Chondrocyte (in vitro differentiated cells): ENCODE measurements at regions not wholly inside any gene's neighbourhood (a gene's known extent, or its start where the extent isn't known, plus 50 kb on each side); places are given as distances from the start of the nearest gene placed in this dataset.

ENCODE experiments used
- DNase-seq: peaks from one replicate; pipeline ENCODE4 v3.0.0; 2021; ENCODE audit warnings: mixed read lengths, low spot score
- H3K27ac Mint-ChIP-seq: one replicate; pipeline ENCODE4 v1.8.0; 2021; ENCODE audit warnings: mild to moderate bottlenecking, moderate library complexity, mixed read lengths; ENCODE audit not compliant: unreplicated experiment
- H3K27me3 Mint-ChIP-seq: 2 replicates; pipeline ENCODE4 v1.8.0; 2021; ENCODE audit warnings: low read depth, mixed read lengths
- H3K36me3 Mint-ChIP-seq: 2 replicates; pipeline ENCODE4 v1.8.0; 2021; ENCODE audit warnings: low read depth, mixed read lengths
- H3K4me1 Mint-ChIP-seq: 2 replicates; pipeline ENCODE4 v1.8.0; 2021; ENCODE audit warnings: low read depth, mild to moderate bottlenecking, mixed read lengths
- H3K4me3 Mint-ChIP-seq: one replicate; pipeline ENCODE4 v1.8.0; 2021; ENCODE audit warnings: mild to moderate bottlenecking, moderate library complexity, mixed read lengths; ENCODE audit not compliant: unreplicated experiment
- H3K9me3 Mint-ChIP-seq: 2 replicates; pipeline ENCODE4 v1.8.0; 2021; ENCODE audit warnings: low read depth, mixed read lengths
- TF ChIP-seq, protein P1 (sequence below): fragments of 200-600 bp; sonication (generic); IDR thresholded peaks from 2 replicates; pipeline ENCODE4 v1.5.0; 2021; ENCODE audit warnings: antibody characterized with exemption, mild to moderate bottlenecking, moderate library complexity

DNA sequence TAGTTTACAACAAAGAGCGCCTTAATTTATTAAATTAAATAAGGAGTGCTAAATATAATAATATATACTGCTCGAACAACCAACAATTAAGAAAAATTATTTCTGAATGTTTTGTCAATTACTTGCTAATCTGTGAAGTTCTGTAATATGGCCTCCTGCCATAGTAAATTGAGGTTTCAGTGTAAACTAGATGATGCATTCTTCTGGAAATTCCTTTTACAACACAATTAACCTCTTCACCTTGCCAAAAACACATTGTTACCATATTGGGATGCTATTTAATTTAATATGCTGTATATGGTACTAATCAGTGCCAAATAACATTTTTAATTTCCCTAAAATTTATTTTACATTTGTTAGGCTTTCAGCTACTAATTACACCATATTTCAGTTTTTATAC, 808.4 kb upstream of the CITED2 start:
- Mint-ChIP-seq H3K36me3 (peaks cover 2% of the 10 kb centered on the region), H3K4me3 (no peak overlapping the region), H3K9me3 (peaks cover 20% of the 10 kb centered on the region), H3K27ac (no peak overlapping the region), H3K4me1 (peaks cover 30% of the 10 kb centered on the region), H3K27me3 (no peaks in the 10 kb centered on the region)
- DNase-seq, result no peak
- TF ChIP-seq, protein P1, sequence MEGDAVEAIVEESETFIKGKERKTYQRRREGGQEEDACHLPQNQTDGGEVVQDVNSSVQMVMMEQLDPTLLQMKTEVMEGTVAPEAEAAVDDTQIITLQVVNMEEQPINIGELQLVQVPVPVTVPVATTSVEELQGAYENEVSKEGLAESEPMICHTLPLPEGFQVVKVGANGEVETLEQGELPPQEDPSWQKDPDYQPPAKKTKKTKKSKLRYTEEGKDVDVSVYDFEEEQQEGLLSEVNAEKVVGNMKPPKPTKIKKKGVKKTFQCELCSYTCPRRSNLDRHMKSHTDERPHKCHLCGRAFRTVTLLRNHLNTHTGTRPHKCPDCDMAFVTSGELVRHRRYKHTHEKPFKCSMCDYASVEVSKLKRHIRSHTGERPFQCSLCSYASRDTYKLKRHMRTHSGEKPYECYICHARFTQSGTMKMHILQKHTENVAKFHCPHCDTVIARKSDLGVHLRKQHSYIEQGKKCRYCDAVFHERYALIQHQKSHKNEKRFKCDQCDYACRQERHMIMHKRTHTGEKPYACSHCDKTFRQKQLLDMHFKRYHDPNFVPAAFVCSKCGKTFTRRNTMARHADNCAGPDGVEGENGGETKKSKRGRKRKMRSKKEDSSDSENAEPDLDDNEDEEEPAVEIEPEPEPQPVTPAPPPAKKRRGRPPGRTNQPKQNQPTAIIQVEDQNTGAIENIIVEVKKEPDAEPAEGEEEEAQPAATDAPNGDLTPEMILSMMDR, result no peak

DNA sequence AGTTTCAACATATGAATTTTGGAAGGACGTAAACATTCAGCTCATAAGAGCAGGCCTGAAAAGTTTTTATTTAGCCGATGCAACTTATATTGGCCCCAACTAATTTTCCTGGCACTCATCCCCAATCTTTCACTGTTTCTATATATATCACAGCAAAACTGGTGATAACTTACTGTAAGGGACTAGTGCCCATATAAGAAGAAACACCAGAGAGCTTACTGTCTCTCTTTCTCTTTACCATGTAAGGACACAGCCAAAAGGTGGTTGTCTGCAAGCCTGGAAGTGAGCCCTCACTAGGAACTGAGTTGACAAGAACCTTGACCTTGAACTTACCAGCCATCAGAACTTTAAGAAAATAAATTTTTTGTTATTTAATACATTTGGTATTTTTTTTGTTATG, 807.4 kb upstream of the CITED2 start:
- Mint-ChIP-seq H3K9me3 (peaks cover 12% of the 10 kb centered on the region), H3K4me1 (peaks cover 28% of the 10 kb centered on the region), H3K27me3 (no peaks in the 10 kb centered on the region), H3K27ac (no peak overlapping the region), H3K4me3 (no peak overlapping the region), H3K36me3 (no peaks in the 10 kb centered on the region)
- no peak for DNase-seq
- TF ChIP-seq, protein P1, result no peak

DNA sequence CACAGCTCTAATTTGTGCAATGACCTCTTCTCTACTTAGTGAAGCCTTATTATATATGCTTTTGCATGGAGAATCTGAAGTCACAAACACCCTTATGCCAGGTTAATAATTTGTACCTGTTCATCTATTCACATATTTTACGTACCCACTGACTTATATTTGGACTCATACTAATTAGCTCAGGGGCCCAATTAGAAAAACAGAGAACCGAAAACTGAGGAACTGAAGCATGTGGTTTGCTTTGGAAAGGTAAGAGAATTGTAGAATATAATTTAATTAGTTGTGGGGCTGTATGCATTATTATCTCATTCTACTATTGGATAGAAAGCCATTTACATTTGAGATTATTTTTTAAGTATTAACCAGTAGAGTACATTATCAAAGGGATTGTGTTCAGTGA, 805.9 kb upstream of the CITED2 start:
- TF ChIP-seq, protein P1, result no peak
- H3K4me1 Mint-ChIP-seq, result peaks cover 24% of the 10 kb centered on the region
- H3K4me3 Mint-ChIP-seq, result no peak overlapping the region
- peaks cover 4% of the 10 kb centered on the region for H3K9me3 Mint-ChIP-seq
- H3K27ac Mint-ChIP-seq, result no peak overlapping the region
- H3K36me3 Mint-ChIP-seq, result no peaks in the 10 kb centered on the region
- H3K27me3 Mint-ChIP-seq, result no peaks in the 10 kb centered on the region
- DNase-seq, result no peak

DNA sequence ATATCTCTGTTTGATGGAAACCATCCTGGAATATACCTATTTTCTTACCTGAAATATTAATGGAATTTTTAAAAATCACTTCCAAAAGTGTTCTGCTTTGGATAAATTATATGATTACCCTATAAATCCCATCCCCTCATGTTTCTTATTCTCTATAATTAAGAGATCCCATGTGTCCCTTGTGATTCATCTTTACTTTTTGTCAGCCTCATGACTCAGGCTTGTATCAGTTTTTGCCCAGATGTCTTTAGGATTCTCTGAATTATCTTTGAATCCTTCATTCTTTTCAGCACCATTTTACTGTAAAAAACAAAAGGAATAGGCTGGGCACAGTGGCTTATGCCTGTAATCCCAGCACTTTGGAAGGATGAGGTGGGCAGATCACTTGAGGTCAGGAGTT, 804.5 kb upstream of the CITED2 start:
- peaks cover 4% of the 10 kb centered on the region for H3K9me3 Mint-ChIP-seq
- H3K27me3 Mint-ChIP-seq, result no peaks in the 10 kb centered on the region
- H3K27ac Mint-ChIP-seq, result no peak overlapping the region
- no peak overlapping the region for H3K4me3 Mint-ChIP-seq
- TF ChIP-seq, protein P1, result no peak
- H3K36me3 Mint-ChIP-seq, result no peaks in the 10 kb centered on the region
- peaks cover 17% of the 10 kb centered on the region for H3K4me1 Mint-ChIP-seq
- no peak for DNase-seq

GRCh38 chr6:140178520-140178919, 804.1 kb upstream of the CITED2 start:
- Mint-ChIP-seq H3K36me3 (no peaks in the 10 kb centered on the region), H3K4me3 (no peak overlapping the region), H3K9me3 (peaks cover 4% of the 10 kb centered on the region), H3K4me1 (peaks cover 13% of the 10 kb centered on the region), H3K27ac (no peak overlapping the region), H3K27me3 (no peaks in the 10 kb centered on the region)
- DNase-seq, result no peak
- TF ChIP-seq, protein P1, result no peak
